Fibroblast of lung (primary cell): ENCODE measurements at regions not wholly inside any gene's neighbourhood (a gene's known extent, or its start where the extent isn't known, plus 50 kb on each side); places are given as distances from the start of the nearest gene placed in this dataset.

Experiments used
- CTCF ChIP-seq, 2 donors: IDR thresholded peaks in 1 of 2; conservative IDR thresholded peaks in 1 of 2; 1 replicate in 1 of 2; 2 replicates in 1 of 2; pipeline ENCODE4 v1.5.1; 2011 to 2012; ENCODE audit warnings: low read length in 2 of 2, control low read depth in 1 of 2, inconsistent platforms in 1 of 2, low read depth in 1 of 2, mild to moderate bottlenecking in 1 of 2
- EZH2 ChIP-seq: IDR thresholded peaks from 2 replicates; pipeline ENCODE4 v1.5.1; 2012; ENCODE audit warnings: low read length, control low read depth, mild to moderate bottlenecking; ENCODE audit errors: missing control alignments

- TF ChIP-seq CTCF (conservative IDR thresholded peaks at IDR 0.05 in 1 of 2, IDR thresholded peaks at IDR 0.05 in 1 of 2; ENCODE audit: low read depth in 1 of 2, low read length in 2 of 2) (no peak), EZH2 (no peak)
Observed at GRCh38 chr12:92073094-92073493, 72.6 kb downstream of the BTG1 start.
